Mesothelial cell of epicardium (in vitro differentiated cells): ENCODE measurements at regions not wholly inside any gene's neighbourhood (a gene's known extent, or its start where the extent isn't known, plus 50 kb on each side); places are given as distances from the start of the nearest gene placed in this dataset.

ENCODE experiments used
- DNase-seq, 2 experiments: peaks; one replicate each; pipeline ENCODE4 v3.0.0; 2021; ENCODE audit warnings: low spot score in 2 of 2; ENCODE audit not compliant: unreplicated experiment in 2 of 2
- H3K27ac Mint-ChIP-seq: 2 replicates; pipeline ENCODE4 v1.8.0; 2021; ENCODE audit warnings: mixed read lengths
- H3K27me3 Mint-ChIP-seq: 2 replicates; pipeline ENCODE4 v1.8.0; 2021; ENCODE audit warnings: low read depth, mixed read lengths
- H3K36me3 Mint-ChIP-seq: 2 replicates; pipeline ENCODE4 v1.8.0; 2021; ENCODE audit warnings: mixed read lengths
- H3K4me1 Mint-ChIP-seq: 2 replicates; pipeline ENCODE4 v1.8.0; 2021; ENCODE audit warnings: mixed read lengths
- H3K4me3 Mint-ChIP-seq: 2 replicates; pipeline ENCODE4 v1.8.0; 2021; ENCODE audit warnings: mild to moderate bottlenecking, moderate library complexity, mixed read lengths
- H3K9me3 Mint-ChIP-seq: 2 replicates; pipeline ENCODE4 v1.8.0; 2021; ENCODE audit warnings: mixed read lengths
- TF ChIP-seq, protein P1 (sequence below): fragments of 200-600 bp; sonication (generic); IDR thresholded peaks from one replicate; pipeline ENCODE4 v1.5.0; 2021; ENCODE audit warnings: antibody characterized with exemption; ENCODE audit not compliant: unreplicated experiment

DNA sequence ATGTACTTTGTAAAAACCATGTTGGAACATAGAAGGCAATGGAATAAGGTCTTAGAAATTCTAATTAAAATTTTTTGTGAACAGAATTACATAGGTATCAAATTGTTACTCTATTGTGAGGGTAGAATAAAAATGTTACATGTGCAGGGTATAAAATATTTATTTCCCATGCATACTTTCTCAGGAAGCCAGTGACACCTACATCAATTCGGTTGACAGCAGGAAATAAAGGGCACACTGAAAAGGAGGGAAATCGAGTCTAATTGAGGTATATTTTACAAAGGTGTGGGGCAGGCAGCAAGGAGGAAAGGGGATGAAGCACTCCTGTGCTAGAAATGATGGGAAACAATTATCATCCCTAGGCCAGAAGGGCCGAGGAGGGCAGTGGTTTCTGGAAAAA, 244.9 kb downstream of the C7orf25 start:
- DNase-seq: no peak
- no peak overlapping the region for H3K27ac Mint-ChIP-seq
- peaks cover 2% of the 10 kb centered on the region for H3K4me1 Mint-ChIP-seq
- H3K36me3 Mint-ChIP-seq: peaks cover 15% of the 10 kb centered on the region
- peaks cover 46% of the 10 kb centered on the region for H3K9me3 Mint-ChIP-seq
- TF ChIP-seq, protein P1, sequence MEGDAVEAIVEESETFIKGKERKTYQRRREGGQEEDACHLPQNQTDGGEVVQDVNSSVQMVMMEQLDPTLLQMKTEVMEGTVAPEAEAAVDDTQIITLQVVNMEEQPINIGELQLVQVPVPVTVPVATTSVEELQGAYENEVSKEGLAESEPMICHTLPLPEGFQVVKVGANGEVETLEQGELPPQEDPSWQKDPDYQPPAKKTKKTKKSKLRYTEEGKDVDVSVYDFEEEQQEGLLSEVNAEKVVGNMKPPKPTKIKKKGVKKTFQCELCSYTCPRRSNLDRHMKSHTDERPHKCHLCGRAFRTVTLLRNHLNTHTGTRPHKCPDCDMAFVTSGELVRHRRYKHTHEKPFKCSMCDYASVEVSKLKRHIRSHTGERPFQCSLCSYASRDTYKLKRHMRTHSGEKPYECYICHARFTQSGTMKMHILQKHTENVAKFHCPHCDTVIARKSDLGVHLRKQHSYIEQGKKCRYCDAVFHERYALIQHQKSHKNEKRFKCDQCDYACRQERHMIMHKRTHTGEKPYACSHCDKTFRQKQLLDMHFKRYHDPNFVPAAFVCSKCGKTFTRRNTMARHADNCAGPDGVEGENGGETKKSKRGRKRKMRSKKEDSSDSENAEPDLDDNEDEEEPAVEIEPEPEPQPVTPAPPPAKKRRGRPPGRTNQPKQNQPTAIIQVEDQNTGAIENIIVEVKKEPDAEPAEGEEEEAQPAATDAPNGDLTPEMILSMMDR: no peak
- H3K4me3 Mint-ChIP-seq: no peak overlapping the region
- no peaks in the 10 kb centered on the region for H3K27me3 Mint-ChIP-seq

GRCh38 chr7:42662862-42663261, 249.0 kb downstream of the C7orf25 start:
- Mint-ChIP-seq H3K27ac (no peak overlapping the region), H3K36me3 (peaks cover 15% of the 10 kb centered on the region), H3K9me3 (peaks cover 52% of the 10 kb centered on the region), H3K27me3 (no peaks in the 10 kb centered on the region), H3K4me1 (no peaks in the 10 kb centered on the region), H3K4me3 (no peak overlapping the region)
- DNase-seq: no peak
- TF ChIP-seq, protein P1: no peak

- no peak for DNase-seq
- Mint-ChIP-seq H3K4me1 (no peaks in the 10 kb centered on the region), H3K27me3 (no peaks in the 10 kb centered on the region), H3K36me3 (peaks cover 9% of the 10 kb centered on the region), H3K9me3 (peaks cover 40% of the 10 kb centered on the region), H3K4me3 (no peak overlapping the region), H3K27ac (no peak overlapping the region)
- TF ChIP-seq, protein P1: no peak
Measured at GRCh38 chr7:42661312-42661711, 250.6 kb downstream of the C7orf25 start.

- H3K4me1 Mint-ChIP-seq: peaks cover 10% of the 10 kb centered on the region
- no peak overlapping the region for H3K27ac Mint-ChIP-seq
- TF ChIP-seq, protein P1: no peak
- H3K9me3 Mint-ChIP-seq: peaks cover 11% of the 10 kb centered on the region
- peaks cover 1% of the 10 kb centered on the region for H3K36me3 Mint-ChIP-seq
- DNase-seq: no peak
- no peak overlapping the region for H3K4me3 Mint-ChIP-seq
- H3K27me3 Mint-ChIP-seq: no peaks in the 10 kb centered on the region
Measured at GRCh38 chr7:42650701-42651100, 261.2 kb downstream of the C7orf25 start.

DNA sequence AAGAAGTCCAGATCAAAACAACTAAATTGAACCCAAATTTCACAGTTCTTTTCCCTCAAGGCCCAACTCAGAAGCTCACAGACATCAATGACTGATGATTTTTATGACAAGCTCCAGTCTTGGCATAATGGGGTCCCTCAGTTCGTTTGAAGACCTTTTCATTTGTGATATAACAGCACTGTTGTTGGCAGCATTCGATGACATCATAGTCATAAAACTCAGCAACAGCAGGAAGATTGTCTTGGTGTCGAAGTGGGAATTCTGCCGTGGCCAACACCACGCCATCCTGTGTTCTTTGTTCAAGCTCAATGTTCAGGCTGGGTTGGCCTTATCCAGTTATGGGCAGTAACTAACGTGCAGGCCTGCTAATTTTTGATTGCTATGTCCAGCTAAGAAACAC, 261.7 kb downstream of the C7orf25 start:
- Mint-ChIP-seq H3K4me1 (peaks cover 10% of the 10 kb centered on the region), H3K9me3 (peaks cover 6% of the 10 kb centered on the region), H3K36me3 (no peaks in the 10 kb centered on the region), H3K27me3 (no peaks in the 10 kb centered on the region), H3K27ac (no peak overlapping the region), H3K4me3 (no peak overlapping the region)
- TF ChIP-seq, protein P1: no peak
- DNase-seq: no peak

- Mint-ChIP-seq H3K9me3 (peaks cover 10% of the 10 kb centered on the region), H3K4me3 (no peak overlapping the region), H3K4me1 (no peaks in the 10 kb centered on the region), H3K27ac (no peak overlapping the region), H3K36me3 (peaks cover 4% of the 10 kb centered on the region), H3K27me3 (no peaks in the 10 kb centered on the region)
- DNase-seq: no peak
- TF ChIP-seq, protein P1: no peak
Measured at GRCh38 chr7:42645906-42646305, 266.0 kb downstream of the C7orf25 start.
